ENCODE measurements at regions not wholly inside any gene's neighbourhood (a gene's known extent, or its start where the extent isn't known, plus 50 kb on each side); places are given as distances from the start of the nearest gene placed in this dataset.

DNA sequence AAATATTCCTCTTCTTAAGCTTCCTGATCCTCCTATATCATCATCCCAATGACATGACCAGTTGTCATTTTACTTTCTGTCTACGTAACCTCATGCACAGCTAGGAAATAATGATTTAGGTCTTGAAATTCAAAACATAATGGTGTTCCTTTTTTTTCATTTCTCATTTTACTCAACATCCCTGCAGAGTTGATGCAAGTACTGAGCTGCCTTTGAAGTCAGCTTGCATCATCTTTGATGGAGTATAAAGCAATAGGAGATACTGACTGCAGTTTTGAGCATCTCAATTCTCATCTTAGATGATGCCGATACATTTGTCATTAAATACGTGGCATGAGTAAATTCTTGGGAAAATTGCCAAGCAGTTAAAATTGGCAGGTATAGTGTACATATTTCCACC is 346.1 kb downstream of the ZIC1 start:
- TF ChIP-seq, protein P1, sequence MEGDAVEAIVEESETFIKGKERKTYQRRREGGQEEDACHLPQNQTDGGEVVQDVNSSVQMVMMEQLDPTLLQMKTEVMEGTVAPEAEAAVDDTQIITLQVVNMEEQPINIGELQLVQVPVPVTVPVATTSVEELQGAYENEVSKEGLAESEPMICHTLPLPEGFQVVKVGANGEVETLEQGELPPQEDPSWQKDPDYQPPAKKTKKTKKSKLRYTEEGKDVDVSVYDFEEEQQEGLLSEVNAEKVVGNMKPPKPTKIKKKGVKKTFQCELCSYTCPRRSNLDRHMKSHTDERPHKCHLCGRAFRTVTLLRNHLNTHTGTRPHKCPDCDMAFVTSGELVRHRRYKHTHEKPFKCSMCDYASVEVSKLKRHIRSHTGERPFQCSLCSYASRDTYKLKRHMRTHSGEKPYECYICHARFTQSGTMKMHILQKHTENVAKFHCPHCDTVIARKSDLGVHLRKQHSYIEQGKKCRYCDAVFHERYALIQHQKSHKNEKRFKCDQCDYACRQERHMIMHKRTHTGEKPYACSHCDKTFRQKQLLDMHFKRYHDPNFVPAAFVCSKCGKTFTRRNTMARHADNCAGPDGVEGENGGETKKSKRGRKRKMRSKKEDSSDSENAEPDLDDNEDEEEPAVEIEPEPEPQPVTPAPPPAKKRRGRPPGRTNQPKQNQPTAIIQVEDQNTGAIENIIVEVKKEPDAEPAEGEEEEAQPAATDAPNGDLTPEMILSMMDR (IDR thresholded peaks at IDR 0.05): no peak
- no peak for TF ChIP-seq POLR2A (IDR thresholded peaks at IDR 0.05)

All from esophagus squamous epithelium (tissue), 4 donors.